Transverse colon (tissue), 4 donors: ENCODE measurements at regions not wholly inside any gene's neighbourhood (a gene's known extent, or its start where the extent isn't known, plus 50 kb on each side); places are given as distances from the start of the nearest gene placed in this dataset.

Source experiments
- CTCF ChIP-seq, 5 experiments: fragments of 200-600 bp in 3 of 5; fragments of 450-650 bp in 2 of 5; sonication (generic) in 3 of 5; IDR thresholded peaks; 1 replicate in 2 of 5; 2 replicates in 3 of 5; pipeline ENCODE4 v1.5.1; 2016 to 2017; ENCODE audit warnings: antibody characterized with exemption in 5 of 5, inconsistent platforms in 3 of 5, mild to moderate bottlenecking in 2 of 5, moderate library complexity in 1 of 5
- EP300 ChIP-seq: sonication (generic); formaldehyde crosslinking; IDR thresholded peaks from one replicate; pipeline ENCODE4 v1.6.1; 2017; ENCODE audit warnings: antibody characterized with exemption, low read depth
- POLR2A ChIP-seq: fragments of 450-650 bp; IDR thresholded peaks from one replicate; pipeline ENCODE4 v1.6.1; 2016; ENCODE audit warnings: antibody characterized with exemption, mild to moderate bottlenecking, moderate library complexity
- POLR2AphosphoS5 ChIP-seq, 3 donors: sonication (generic); formaldehyde crosslinking; IDR thresholded peaks; one replicate each; pipeline ENCODE4 v1.6.1; 2016; ENCODE audit warnings: antibody characterized with exemption in 3 of 3

GRCh38 chr12:92560713-92561542 lies 141.9 kb upstream of the PLEKHG7 start:
- TF ChIP-seq CTCF (IDR thresholded peaks at IDR 0.05) = no peak
- no peak for TF ChIP-seq EP300
- no peak for TF ChIP-seq POLR2AphosphoS5 (IDR thresholded peaks at IDR 0.05)
- no peak for TF ChIP-seq POLR2A
